ENCODE measurements at regions not wholly inside any gene's neighbourhood (a gene's known extent, or its start where the extent isn't known, plus 50 kb on each side); places are given as distances from the start of the nearest gene placed in this dataset.
"Not testable (repeated sequence)": the region's sequence is repeated elsewhere in the genome, so short reads cannot be mapped to it uniquely, and the experiment has no call there.

- no peak overlapping the region for H3K4me3 ChIP-seq (ENCODE audit: low read length)
- no peak for TF ChIP-seq CTCF (IDR thresholded peaks at IDR 0.05; ENCODE audit: insufficient read depth, low read depth, low read length, missing control alignments)
- DNase-seq (ENCODE audit: low read depth): no peak
These were observed 194.4 kb downstream of the FAM133A start for GRCh38 chrX:93868289-93868965.

- TF ChIP-seq CTCF (IDR thresholded peaks at IDR 0.05; ENCODE audit: insufficient read depth, low read depth, low read length, missing control alignments): peak; percentile 32
- no peak overlapping the region for H3K4me3 ChIP-seq (ENCODE audit: low read length)
- DNase-seq (ENCODE audit: low read depth): peak; percentile 19
These were observed 200.5 kb downstream of the FAM133A start for GRCh38 chrX:93874554-93874953.

- no peak for DNase-seq (ENCODE audit: low read depth)
- TF ChIP-seq CTCF (IDR thresholded peaks at IDR 0.05; ENCODE audit: insufficient read depth, low read depth, low read length, missing control alignments): no peak
- H3K4me3 ChIP-seq (ENCODE audit: low read length): no peak overlapping the region
These were observed 201.7 kb downstream of the FAM133A start for GRCh38 chrX:93875621-93876282.

GRCh38 chrX:93921041-93921440 is 247.0 kb downstream of the FAM133A start:
- H3K4me3 ChIP-seq (ENCODE audit: low read length); DNase-seq (ENCODE audit: low read depth): not testable (repeated sequence)

DNA sequence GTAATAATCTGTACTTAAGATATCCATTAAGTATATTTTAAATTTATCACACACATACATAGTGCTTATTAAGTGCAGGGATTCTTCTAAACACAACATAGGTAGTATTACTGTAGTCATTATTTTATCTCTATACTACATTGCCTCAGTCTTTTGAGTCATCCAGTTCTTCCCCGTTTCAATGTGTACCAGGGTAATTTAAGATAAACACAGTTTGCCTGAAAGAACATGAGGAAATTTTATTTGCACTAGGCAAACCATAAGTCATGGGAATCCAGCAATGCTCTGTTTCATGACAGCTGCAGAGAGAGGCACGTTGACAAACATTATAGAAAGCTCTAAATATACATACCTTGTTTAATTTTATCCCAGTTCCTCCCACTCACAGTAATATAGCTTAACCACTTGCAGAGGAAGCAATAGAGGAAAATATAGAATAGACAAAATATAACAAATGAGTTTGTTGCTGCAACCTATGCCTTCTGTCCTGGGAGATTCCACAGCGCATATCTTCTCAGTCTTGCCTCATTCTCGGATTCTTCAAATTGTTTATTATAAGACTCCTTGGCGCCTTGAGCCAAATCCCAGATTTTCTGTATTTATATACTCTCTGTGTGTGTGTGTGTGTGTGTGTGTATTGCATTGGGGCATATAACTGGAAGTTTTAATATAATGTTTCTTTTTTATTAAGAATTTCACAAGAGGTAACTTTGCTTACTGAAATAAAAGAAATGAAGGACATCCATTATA is 258.6 kb downstream of the FAM133A start:
- TF ChIP-seq CTCF (IDR thresholded peaks at IDR 0.05; ENCODE audit: insufficient read depth, low read depth, low read length, missing control alignments): no peak
- no peak overlapping the region for H3K4me3 ChIP-seq (ENCODE audit: low read length)
- DNase-seq (ENCODE audit: low read depth): no peak

DNA sequence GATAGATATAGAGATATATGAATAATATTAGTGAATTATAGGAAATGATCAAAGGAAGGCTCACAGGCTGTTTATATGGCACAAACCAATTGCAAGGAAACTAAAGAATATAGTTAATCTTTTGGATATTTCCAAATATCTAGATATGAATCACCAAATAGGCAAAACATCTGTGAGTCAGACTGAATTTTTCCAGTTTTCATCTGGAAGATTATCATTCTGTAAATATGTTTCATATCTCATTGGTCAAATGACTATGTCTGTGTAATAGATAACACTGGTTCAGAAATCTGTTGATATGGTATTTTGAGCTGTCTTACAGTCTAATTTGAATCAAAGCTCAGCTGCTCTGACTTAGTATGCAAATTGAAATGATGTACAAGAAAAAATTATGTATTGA is 303.6 kb downstream of the FAM133A start:
- DNase-seq (ENCODE audit: low read depth): no peak
- no peak overlapping the region for H3K4me3 ChIP-seq (ENCODE audit: low read length)
- TF ChIP-seq CTCF (IDR thresholded peaks at IDR 0.05; ENCODE audit: insufficient read depth, low read depth, low read length, missing control alignments): no peak
